Activated CD4-positive, alpha-beta T cell treated with anti-CD3 and anti-CD28 coated beads for 48 hours (primary cell): ENCODE measurements at regions not wholly inside any gene's neighbourhood (a gene's known extent, or its start where the extent isn't known, plus 50 kb on each side); places are given as distances from the start of the nearest gene placed in this dataset.
"Not testable (repeated sequence)": the region's sequence is repeated elsewhere in the genome, so short reads cannot be mapped to it uniquely, and the experiment has no call there.

Source experiments
- DNase-seq: peaks from one replicate; pipeline ENCODE4 v3.0.0-alpha.2; 2020

DNA sequence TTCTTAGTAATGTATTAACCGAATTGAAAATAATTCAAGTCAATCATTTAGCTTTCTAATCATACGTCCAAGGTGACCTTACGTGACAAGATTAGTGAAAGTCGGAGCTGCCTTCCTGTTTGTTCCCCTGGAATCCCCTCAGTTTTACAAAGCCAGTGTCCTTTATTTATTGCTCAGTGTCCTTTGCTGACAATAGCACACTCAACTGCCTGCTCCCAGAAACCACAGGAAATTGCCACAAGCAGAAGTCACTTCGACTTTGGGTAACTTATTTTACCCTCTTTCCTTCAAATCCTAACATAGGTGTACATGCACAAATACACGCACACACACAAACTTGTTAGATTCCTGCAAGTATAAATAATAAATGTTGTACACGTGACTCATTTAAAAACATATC lies 1167.7 kb upstream of the ADGRB3 start:
- no peak for DNase-seq

DNA sequence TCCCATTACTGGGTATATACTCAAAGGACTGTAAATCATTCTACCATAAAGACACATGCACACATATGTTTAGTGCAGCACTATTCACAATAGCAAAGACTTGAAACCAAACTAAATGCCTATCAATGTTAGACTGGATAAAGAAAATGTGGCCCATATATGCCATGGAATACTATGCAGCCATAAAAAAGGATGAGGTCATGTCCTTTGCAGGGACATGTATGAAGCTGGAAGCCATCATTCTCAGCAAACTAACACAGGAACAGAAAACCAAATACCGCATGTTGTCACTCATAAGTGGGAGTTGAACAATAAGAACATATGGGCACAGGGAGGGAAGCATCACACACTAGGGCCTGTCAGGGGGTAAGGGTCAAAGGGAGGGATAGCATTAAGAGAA lies 1172.4 kb upstream of the ADGRB3 start:
- DNase-seq: not testable (repeated sequence)

DNA sequence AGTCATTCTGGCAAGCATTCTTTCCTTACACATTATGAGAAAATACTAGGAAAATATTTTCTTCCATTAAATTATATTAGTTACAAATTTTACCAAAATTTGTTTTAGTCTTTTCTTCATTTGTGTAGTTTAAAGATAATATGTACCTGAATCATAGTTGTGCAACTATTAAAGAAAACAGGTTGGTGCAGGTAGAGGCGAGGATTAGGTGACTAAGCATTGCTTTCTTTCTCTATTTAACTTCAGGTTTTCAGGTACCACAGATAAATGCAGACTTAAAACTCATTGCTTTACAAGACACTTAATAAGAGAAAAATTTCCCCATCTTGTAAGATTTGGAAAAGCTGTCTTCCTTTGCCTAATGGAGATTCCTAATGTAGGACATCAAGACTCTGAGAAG lies 1175.5 kb upstream of the ADGRB3 start:
- no peak for DNase-seq

DNA sequence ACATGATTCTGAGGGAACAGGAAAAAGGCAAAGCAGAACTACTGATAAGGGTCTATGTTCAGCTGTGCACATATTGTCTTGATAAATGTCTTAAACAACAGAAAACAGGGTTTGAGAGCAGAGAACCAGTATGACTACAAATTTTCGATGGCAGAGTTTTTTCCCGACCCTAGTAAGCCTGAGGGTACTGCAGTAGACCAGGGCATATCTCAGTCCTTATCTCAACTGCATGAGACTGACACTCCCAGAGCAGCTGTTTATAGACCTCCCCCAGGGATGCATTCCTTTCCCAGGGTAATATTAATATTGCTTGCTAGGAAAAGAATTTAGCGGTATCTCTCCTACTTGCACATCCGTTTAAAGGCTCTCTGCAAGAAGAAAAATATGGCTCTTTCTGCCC lies 1176.8 kb upstream of the ADGRB3 start:
- no peak for DNase-seq

DNA sequence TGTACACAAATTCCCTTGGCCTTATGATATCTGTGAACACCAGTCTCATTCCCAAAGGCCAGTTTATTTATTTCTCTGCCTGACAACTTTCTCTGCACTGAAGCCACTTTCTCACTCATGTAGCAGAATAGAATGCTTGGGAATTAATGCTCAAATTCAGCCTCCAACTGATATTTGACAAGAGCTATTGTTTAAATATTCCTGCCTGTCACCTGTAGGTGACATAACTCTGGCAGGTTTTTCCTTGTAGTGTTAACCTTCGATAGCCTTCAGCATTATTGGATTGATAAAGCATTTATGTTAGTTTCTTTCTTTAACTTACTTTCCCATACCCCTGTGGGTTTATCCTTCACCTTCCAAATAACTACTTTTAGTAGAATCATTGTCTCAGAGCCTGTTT lies 1183.2 kb upstream of the ADGRB3 start:
- no peak for DNase-seq

DNA sequence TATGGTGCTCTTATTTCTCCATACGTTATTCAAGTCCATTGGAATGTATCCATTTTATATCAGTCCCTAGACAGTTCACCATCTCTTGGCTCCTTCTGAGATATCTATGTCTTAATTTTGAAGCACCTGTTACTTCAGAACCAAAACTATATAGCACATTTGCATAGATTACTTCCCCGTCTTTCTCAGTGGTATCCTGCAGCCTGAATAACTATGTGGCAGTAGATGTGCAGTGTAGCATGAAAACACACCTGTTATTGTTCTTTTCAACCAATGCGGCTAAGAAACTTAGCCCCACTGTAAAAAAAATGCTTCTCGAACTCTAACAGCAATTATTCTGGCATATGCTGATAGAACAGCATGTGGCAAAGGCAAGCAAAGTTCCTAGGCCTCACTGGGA lies 1184.4 kb upstream of the ADGRB3 start:
- DNase-seq: no peak

DNA sequence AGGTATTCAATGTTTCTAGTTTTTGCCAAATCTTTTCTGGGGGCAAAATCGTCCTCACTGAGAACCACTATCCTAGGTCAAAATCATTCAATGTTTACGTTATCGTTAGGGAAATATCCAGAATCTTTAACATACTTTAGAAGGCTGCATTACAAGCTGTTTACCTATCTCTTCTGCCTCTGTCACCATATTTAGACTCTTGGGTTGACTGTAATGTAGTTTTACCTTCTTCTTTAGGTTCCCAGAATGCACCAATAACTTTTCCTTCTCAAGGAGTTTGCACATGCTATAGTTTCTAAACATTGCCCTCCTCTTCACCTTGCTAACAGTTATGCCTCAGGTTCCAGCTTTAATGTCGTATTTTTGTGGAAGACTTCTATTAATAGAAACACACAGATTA lies 1185.5 kb upstream of the ADGRB3 start:
- DNase-seq: no peak

DNA sequence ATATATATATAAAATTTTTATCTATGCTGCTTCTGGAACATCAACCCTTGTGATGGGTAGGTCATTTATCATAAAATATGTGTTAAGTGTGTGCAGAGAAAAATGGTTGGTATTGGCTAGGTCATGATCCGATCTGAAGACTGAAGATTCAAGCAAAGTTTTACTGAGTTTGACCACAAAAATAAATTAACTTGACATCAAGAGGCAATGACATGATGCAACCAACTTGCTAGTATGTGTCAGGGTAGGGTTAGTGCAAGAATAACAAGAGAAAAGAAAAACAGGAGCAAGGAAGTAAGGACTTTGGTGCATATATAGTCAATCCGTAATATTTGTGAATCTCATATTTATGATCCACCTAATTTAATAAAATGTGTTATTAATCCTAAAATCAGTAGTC lies 1202.0 kb upstream of the ADGRB3 start:
- DNase-seq: no peak

DNA sequence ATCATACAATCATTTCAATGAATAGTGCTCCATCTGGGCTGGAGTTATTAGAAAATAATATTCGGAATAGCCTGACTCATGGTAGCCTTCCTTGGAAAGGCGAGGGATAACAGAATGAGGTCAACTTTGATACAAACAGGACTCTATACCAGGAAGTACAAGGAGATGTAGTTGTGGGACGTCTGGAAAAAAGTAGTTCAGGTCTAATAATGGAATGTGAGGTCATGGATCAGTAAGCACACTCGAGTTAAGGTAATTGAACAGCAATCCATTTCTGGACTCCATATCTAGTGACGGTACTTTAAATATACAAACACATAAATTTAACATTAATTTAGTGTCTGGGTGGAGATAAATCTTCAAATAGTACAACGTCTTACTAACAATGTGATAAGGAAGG lies 1204.0 kb upstream of the ADGRB3 start:
- DNase-seq: no peak

DNA sequence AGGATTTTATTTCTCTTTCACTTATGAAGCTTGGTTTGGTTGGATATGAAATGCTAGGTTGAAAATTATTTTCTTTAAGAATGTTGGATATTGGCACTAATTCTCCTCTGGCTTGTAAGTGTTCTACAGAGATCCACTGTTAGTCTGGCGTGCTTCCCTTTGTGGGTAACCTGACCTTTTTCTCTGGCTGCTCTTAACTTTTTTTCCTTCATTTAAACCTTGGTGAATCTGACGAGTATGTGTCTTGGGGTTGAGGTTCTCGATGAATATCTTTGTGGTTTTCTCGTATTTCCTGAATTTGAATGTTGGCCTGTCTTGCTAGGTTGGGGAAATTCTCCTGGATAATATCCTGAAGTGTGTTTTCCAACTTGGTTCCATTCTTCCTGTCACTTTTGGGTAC lies 1208.4 kb upstream of the ADGRB3 start:
- DNase-seq: not testable (repeated sequence)

DNA sequence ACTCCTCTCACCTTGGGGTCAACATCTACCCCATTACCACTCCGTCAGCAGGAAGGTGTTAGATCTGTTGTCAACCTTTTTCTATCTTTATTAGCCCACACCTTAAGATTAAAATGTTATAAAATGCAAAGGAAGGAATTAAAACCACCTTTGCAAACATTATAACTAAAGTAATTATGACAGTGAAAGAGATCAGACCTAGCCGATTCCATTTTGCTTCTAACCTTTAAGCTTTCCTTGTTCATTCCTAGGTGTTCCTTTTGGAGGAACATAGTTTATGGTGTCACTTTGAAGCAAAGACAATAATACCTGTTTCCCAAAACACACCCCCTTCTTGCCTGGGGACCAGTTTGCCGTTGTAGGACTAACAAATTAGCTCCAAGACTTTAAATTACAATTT lies 1223.0 kb upstream of the ADGRB3 start:
- no peak for DNase-seq

DNA sequence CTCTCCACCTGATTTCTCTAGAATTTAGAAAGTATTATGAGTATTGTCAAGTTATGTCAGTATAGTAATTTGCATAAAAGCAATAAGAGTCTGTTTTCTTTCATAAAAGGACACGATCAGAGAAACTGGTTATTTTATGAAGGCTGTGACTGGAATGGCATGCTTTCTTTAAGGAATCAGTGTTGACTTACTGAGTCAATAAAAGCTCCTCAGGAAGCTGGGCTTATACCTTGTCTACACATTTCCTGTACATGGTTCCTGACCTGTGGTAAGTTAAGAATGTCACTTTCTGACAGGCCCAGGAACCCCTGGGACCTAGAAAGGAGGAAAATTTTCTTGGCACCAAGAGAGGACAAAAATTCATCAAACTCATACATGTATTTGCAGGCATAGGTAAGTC lies 1224.0 kb upstream of the ADGRB3 start:
- no peak for DNase-seq

DNA sequence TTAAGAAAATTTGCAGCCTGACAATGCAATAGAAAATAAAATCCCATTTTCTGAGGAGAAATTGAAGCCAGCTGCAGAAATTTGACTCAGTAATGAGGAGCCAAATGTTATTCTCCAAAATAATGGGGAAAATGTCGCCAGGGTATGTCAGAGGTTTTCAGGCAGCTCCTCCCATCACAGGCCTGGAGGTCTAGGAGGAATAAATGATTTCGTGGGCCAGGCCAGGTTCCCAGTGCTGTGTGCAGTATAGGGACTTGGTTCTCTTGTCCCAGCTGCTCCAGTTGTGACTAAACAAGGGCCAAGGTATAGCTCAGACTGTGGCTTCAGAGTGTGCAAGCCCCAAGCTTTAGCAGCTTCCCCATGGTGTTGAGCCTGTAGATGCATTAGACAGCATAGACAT lies 1240.8 kb upstream of the ADGRB3 start:
- no peak for DNase-seq

DNA sequence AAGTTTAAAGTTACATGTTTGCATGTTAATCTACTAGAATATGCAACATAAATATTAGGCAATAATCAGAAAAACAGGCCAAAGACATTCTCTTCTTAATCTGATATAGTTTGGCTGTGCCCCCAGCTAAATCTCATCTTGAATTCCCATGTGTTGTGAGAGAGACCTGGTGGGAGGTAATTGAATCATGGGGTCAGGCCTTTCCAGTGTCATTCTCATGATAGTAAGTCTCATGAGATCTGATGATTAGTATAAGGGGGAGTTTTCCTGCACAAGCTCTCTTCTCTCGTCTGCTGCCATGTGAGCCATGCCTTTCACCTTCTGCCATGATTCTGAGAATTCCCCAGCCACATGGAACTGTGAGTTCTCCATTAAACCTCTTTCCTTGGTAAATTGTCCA lies 1241.7 kb upstream of the ADGRB3 start:
- DNase-seq: no peak

DNA sequence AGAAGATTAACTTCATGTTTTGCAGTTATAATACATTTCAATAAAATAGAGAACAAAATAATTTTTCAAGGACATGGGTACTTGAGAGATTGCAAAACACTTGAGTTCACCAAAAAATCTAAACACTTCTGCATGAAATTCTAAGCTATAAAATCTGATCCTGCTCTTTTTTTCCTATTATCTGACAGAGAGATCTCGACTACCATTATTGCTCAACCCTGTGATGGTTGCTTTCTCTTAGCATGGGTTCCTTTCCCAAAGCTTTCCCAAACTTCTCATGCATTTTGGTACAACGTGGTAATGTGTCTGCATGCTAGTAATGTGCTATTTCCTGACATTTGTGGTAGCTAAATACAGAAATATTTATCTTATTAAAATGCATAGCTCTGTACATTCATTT lies 1243.1 kb upstream of the ADGRB3 start:
- no peak for DNase-seq

DNA sequence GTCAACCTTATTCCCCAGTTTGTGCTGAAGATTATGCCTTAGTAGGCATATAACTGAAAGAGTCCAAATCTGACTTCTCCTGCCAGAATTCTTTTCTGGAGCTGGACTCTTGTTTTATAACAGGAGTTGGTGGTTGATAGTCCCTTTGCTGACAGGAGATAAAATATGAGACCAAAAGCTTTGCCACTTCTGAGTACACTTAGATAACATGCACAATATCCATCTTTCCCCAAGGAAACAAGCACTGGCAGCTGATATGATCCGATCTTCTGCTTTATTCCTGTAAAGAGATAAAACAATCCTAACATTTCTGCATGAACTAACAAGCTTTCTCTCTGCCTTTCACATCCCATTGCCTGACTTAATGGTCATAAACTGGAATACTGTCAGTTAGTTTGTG lies 1265.4 kb upstream of the ADGRB3 start:
- DNase-seq: no peak

DNA sequence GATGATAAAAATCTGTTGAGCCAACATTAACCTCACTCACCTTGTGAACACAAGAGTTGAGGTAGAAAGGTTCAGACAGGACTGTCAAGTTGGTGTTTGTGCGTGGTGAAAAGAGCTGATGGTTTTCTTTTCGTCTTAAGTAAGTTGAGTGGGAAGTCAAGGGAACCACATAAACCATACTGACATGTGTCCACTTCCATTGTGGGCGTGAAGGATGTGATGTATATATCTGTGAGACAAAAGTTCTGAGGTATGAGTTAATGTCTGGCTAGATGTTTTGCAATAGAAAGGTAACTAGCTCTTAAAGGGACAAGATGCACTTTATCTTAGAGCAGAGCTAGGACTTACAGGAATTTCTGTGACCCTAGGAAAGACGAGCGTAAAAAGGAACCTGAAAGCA lies 1272.1 kb upstream of the ADGRB3 start:
- DNase-seq: no peak

DNA sequence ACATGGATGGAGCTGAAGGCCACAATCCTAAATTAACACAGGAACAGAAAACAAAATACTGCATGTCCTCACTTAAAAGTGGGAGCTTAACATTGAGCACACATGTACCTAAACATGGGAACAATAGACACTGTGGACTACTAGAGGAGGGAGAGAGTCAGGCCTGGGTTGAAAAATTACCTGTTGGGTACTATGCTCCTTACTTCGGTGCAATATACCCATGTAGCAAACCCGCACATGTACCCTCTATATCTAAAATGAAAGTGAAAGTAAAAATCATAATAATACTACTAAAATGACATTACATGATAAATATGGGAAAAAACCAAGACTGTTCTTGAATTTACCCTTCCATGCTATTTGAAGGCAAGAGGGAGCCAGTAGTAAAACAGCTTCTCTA lies 1273.8 kb upstream of the ADGRB3 start:
- DNase-seq: no peak

DNA sequence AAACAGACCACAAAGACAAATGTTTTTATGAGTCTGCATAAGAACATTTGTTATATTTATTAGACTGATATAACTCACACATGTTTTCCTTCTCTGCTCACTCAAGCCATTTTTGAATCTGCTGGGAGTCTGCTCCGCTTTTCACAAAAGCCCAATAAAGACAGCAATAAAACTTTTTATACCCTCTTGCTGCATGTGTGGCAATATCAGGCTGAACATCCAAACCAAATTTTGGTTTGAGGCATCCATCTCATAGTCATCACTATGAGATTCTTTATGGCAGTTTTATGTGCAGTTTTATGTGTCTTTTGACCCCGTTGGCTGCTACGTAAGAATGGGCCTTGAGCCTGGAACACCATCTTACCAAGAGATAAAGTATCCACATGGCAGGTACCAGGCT lies 1276.8 kb upstream of the ADGRB3 start:
- no peak for DNase-seq

DNA sequence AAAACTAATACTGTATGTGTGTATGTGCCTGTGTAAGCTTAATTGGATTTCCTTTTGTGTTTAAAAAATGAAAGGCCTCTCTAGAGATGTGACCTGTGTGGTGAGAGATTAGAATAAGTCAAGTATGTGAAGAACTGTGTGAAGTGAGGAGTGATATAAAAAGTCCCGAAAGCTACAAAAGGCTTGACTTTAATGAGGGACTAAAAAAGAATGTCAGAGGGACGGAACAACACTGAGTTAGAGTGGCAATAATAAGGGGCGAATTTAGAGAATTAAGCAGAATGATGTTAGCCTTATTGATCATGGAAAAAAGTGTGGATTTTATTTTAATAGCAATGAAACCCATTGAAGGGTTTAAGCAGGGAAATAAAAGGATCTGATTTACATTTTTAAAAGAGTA lies 1281.2 kb upstream of the ADGRB3 start:
- no peak for DNase-seq

DNA sequence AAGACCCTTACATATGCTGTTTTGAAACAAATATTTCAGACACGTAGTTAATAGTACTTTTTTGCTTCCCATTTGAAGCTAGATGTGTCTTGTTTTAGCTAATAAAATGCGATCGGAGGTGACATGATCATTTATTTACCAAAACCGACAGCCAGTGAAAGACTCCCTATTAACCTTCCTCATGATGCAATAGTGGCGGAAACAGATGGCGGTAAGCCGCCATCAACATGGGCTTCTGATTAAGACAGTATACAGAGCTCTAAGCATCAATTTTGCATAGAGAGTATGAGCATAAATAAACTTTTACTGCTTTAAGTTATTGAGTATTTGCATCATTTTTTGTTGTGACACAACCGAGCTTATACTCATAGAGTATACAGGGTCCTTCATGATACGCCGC lies 1282.4 kb upstream of the ADGRB3 start:
- DNase-seq: no peak

DNA sequence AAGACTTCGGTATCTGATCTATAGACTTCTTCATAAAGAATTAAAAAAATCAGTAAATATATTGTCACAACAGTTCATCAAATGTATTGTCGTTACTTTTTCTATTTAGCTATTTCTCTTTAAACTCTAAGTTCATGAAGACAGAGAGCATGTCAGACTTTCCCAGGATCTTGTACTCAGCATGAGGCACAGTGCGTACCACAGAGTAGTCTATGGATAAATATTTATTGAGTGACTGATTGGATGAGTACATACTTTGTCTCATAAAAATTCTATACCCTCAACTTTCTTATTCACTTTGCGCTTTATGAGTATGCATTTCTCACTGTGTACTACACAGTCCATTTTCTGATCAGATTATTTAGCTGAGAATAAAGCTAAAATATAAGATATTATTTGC lies 1284.4 kb upstream of the ADGRB3 start:
- DNase-seq: no peak

DNA sequence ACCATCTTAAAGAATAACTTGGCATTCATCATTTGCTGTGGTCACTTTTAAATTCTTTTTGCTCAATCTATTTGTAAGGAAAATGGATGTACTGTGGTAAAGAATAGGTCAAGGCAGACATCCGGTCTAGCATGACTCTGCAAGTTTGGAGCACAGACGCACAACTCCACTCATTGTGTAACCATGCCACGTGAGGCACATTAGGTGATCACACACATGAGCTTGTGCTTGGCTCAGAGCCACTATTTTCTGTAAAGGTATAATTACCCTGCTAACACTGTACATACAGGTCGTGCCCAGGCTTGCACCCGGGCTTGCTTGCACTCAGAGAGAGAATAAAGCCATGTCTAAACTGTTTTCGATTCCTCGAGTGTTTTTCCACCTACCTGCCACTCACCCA lies 1289.1 kb upstream of the ADGRB3 start:
- no peak for DNase-seq

DNA sequence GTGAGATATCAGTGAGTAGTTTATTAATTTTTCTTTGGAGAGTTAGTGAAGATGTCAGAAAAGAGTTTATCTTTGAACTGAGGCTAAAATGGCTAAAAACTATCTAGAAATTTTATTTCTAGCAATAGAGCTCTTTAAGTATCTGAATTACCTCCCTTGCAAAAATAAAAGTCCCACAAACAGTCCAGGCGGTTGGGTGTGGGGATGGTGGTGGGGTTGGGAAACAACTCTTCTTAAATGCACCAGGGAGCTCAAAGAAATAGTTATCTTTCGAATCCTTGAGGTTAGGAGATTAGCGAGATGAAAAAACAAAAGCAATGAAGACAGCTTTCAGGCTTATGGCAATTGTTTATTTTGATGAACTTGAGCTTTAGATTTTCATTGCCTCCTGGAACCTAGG lies 1299.1 kb upstream of the ADGRB3 start:
- DNase-seq: no peak

DNA sequence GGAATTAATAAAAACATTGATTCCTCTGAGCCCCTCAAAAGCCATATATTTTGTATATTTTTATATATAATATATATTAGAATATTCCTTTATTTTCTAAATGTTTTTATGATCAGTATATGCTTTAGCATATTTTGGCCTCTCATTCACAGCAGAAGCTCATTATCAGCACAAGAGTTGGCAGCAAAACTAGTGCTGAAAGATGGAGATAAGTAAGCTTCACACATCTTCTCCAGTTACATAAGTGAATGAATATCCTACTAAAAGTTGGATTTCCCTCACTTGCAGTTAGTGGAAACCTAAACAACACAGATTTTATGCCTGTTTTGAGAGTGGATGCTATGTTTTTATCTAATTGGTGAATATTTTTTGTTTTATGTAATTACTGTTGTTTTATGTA lies 1303.8 kb upstream of the ADGRB3 start:
- DNase-seq: no peak

DNA sequence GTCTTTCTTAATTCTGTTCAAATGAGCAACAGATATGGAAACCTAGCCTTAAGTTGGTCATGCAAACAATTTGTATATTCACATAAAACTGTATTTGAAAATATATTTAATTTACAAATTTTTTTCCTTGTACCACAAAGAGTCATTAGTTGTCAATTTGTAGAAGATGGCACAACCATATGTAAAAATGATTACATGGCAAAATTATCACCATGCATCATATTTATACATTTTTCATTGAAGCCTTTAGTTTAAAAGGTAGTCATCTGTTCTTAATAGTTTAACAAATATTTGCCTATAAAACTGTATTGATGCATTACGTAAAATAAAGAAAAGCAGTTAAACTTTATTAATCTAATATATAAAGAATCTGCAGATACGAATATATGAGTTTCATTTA lies 1306.8 kb upstream of the ADGRB3 start:
- no peak for DNase-seq
